Prostate gland (tissue), 2 donors: ENCODE measurements at regions not wholly inside any gene's neighbourhood (a gene's known extent, or its start where the extent isn't known, plus 50 kb on each side); places are given as distances from the start of the nearest gene placed in this dataset.

Source experiments
- DNase-seq: peaks from one replicate; pipeline ENCODE4 v3.0.0-alpha.2; 2019; ENCODE audit warnings: low spot score
- H3K27ac ChIP-seq, 2 donors: fragments of 200-600 bp; sonication (generic); 2 replicates each; pipeline ENCODE4 v1.5.1; 2017 to 2019
- H3K27me3 ChIP-seq: fragments of 200-600 bp; sonication (generic); replicated peaks from 2 replicates; pipeline ENCODE4 v1.5.1; 2019; ENCODE audit not compliant: insufficient read depth
- H3K36me3 ChIP-seq, 2 donors: fragments of 200-600 bp; sonication (generic); 1 replicate in 1 of 2; 2 replicates in 1 of 2; pipeline versions ENCODE4 v1.5.1 to v1.8.1; 2017 to 2019
- H3K4me1 ChIP-seq: fragments of 200-600 bp; sonication (generic); replicated peaks from 2 replicates; pipeline ENCODE4 v1.5.1; 2019
- H3K4me3 ChIP-seq, 2 donors: fragments of 200-600 bp; sonication (generic); 2 replicates each; pipeline ENCODE4 v1.5.1; 2017 to 2019
- H3K9me3 ChIP-seq: fragments of 200-600 bp; sonication (generic); 2 replicates; pipeline ENCODE4 v1.5.1; 2017
- POLR2A ChIP-seq: fragments of 450-650 bp; IDR thresholded peaks from one replicate; pipeline ENCODE4 v1.6.1; 2016; ENCODE audit warnings: antibody characterized with exemption, mild to moderate bottlenecking
- POLR2AphosphoS5 ChIP-seq: sonication (generic); formaldehyde crosslinking; IDR thresholded peaks from one replicate; pipeline ENCODE4 v1.6.1; 2017; ENCODE audit warnings: antibody characterized with exemption
- WGBS: methylation state at CpG from one replicate; pipeline ENCODE4 v1.1.5; 2018; 5-methylcytosine and 5-hydroxymethylcytosine counted together
- intact Hi-C: fragments of 100-400 bp; cut with DNase I; formaldehyde crosslinking; loops from one replicate; pipeline ENCODE4 v1.14.2; 2022
- TF ChIP-seq, protein P1 (sequence below), 4 experiments: fragments of 200-600 bp in 2 of 4; fragments of 450-650 bp in 2 of 4; sonication (generic) in 2 of 4; IDR thresholded peaks; 1 replicate in 3 of 4; 2 replicates in 1 of 4; pipeline ENCODE4 v1.5.1; 2016 to 2019; ENCODE audit warnings: antibody characterized with exemption in 4 of 4, mild to moderate bottlenecking in 2 of 4, moderate library complexity in 2 of 4

GRCh38 chr6:14702678-14703077 lies 543.2 kb upstream of the JARID2 start:
- no peak overlapping the region for H3K4me3 ChIP-seq
- no peak for DNase-seq
- no peaks in the 10 kb centered on the region for H3K27me3 ChIP-seq
- intact Hi-C loops: no loop called here
- H3K36me3 ChIP-seq: no peaks in the 10 kb centered on the region
- H3K4me1 ChIP-seq: peaks cover 5% of the 10 kb centered on the region
- TF ChIP-seq, protein P1, sequence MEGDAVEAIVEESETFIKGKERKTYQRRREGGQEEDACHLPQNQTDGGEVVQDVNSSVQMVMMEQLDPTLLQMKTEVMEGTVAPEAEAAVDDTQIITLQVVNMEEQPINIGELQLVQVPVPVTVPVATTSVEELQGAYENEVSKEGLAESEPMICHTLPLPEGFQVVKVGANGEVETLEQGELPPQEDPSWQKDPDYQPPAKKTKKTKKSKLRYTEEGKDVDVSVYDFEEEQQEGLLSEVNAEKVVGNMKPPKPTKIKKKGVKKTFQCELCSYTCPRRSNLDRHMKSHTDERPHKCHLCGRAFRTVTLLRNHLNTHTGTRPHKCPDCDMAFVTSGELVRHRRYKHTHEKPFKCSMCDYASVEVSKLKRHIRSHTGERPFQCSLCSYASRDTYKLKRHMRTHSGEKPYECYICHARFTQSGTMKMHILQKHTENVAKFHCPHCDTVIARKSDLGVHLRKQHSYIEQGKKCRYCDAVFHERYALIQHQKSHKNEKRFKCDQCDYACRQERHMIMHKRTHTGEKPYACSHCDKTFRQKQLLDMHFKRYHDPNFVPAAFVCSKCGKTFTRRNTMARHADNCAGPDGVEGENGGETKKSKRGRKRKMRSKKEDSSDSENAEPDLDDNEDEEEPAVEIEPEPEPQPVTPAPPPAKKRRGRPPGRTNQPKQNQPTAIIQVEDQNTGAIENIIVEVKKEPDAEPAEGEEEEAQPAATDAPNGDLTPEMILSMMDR (IDR thresholded peaks at IDR 0.05): no peak
- TF ChIP-seq POLR2AphosphoS5 (no peak), POLR2A (no peak)
- peak overlapping the region in 1 of 2 donors; percentile 22 for H3K27ac ChIP-seq
- WGBS: 94% methylated on average over 5 of the region's 5 CpGs
- no peaks in the 10 kb centered on the region for H3K9me3 ChIP-seq

- Histone ChIP-seq H3K27ac (peak overlapping the region in 1 of 2 donors; percentile 22), H3K27me3 (no peaks in the 10 kb centered on the region), H3K36me3 (no peaks in the 10 kb centered on the region), H3K4me3 (no peak overlapping the region), H3K9me3 (no peaks in the 10 kb centered on the region), H3K4me1 (peaks cover 5% of the 10 kb centered on the region)
- no peak for DNase-seq
- 35% methylated on average over 5 of the region's 5 CpGs for WGBS
- TF ChIP-seq, protein P1 (IDR thresholded peaks at IDR 0.05): no peak
- peak; percentile 18 for TF ChIP-seq POLR2AphosphoS5
- intact Hi-C loops: no loop called here
These were observed 542.3 kb upstream of the JARID2 start for GRCh38 chr6:14703586-14703985.

DNA sequence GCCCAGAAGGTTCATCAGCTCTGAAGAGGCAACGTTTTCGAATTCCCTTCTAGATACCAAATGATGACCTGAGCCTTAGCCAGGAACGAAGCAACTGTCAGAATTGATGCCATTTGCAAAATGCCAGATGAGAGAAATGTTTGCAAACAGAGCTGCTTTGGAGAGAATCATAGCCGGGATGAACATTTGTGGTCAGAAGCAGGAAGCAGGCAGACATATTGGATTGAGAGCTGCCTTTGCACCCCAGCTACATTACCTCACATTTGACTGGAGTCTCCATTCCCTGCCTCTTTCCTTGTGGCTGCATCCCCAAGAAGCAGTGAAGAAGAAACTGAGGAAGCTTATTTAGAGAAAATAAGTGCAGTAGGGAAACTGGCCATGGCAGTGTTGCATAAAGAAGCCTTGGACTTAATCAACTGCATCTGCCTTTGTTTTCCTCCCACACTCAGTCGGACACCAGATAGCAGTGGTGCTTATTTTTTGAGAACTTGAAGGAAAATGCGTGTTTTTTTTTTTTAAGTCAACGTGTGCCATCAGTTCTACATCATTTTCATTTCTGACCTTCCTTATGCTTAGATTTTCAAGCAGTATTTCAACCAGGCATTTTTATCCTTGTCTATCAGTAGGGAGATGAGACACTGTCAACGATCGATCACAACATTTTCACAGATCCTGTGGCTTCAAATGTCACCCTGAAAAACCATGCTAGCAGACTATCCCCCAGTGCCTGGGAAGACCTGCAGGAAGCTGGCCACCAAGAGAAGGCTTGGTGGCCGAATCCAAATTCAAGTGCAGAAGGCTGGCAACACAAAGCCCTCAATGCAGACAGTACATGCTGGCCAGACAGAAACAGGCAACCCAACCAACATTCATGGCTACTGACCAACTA lies 541.2 kb upstream of the JARID2 start:
- TF ChIP-seq POLR2AphosphoS5 (no peak), POLR2A (no peak)
- TF ChIP-seq, protein P1 (IDR thresholded peaks at IDR 0.05): no peak
- Histone ChIP-seq H3K4me1 (peaks cover 5% of the 10 kb centered on the region), H3K9me3 (no peaks in the 10 kb centered on the region), H3K36me3 (no peaks in the 10 kb centered on the region), H3K4me3 (no peak overlapping the region), H3K27ac (no peak overlapping the region), H3K27me3 (no peaks in the 10 kb centered on the region)
- no peak for DNase-seq
- 90% methylated on average over 10 of the region's 10 CpGs for WGBS
- intact Hi-C loops: no loop called here

GRCh38 chr6:14705841-14706377 lies 540.0 kb upstream of the JARID2 start:
- intact Hi-C loops: no loop called here
- Histone ChIP-seq H3K27ac (no peak overlapping the region), H3K36me3 (no peaks in the 10 kb centered on the region), H3K4me1 (peaks cover 5% of the 10 kb centered on the region), H3K27me3 (no peaks in the 10 kb centered on the region), H3K9me3 (no peaks in the 10 kb centered on the region), H3K4me3 (no peak overlapping the region)
- TF ChIP-seq POLR2A (no peak), POLR2AphosphoS5 (no peak)
- TF ChIP-seq, protein P1 (IDR thresholded peaks at IDR 0.05): no peak
- DNase-seq: no peak
- 30% methylated on average over 4 of the region's 4 CpGs for WGBS
